Activated T-helper 1 cell treated with anti-CD3 and anti-CD28 coated beads, Interleukin-12 subunit alpha, Interleukin-12 subunit beta, Interleukin-2, Interleukin-4 antibody, amounts not matched to agents 30 ng/mL and 10 ng/mL and 1 ng/mL, durations not matched to agents 14 hours and 24 hours and 36 hours (primary cell): ENCODE measurements at regions not wholly inside any gene's neighbourhood (a gene's known extent, or its start where the extent isn't known, plus 50 kb on each side); places are given as distances from the start of the nearest gene placed in this dataset.
"Not testable (repeated sequence)": the region's sequence is repeated elsewhere in the genome, so short reads cannot be mapped to it uniquely, and the experiment has no call there.

Experiments
- DNase-seq: peaks from one replicate; pipeline ENCODE4 v3.0.0; 2021; ENCODE audit warnings: low spot score
- H3K27ac Mint-ChIP-seq: one replicate; pipeline ENCODE4 v1.8.0; 2021; ENCODE audit warnings: mild to moderate bottlenecking, mixed read lengths
- H3K27me3 Mint-ChIP-seq: one replicate; pipeline ENCODE4 v1.8.0; 2022; ENCODE audit warnings: mild to moderate bottlenecking, moderate library complexity, mixed read lengths; ENCODE audit not compliant: insufficient read depth
- H3K36me3 Mint-ChIP-seq: one replicate; pipeline ENCODE4 v1.8.0; 2021; ENCODE audit warnings: low read depth, mixed read lengths
- H3K4me1 Mint-ChIP-seq: one replicate; pipeline ENCODE4 v1.8.0; 2021; ENCODE audit warnings: low read depth, mixed read lengths
- H3K4me3 Mint-ChIP-seq: one replicate; pipeline ENCODE4 v1.8.0; 2021; ENCODE audit warnings: mild to moderate bottlenecking, moderate library complexity, mixed read lengths
- H3K9me3 Mint-ChIP-seq: one replicate; pipeline ENCODE4 v1.8.0; 2021; ENCODE audit warnings: mixed read lengths
- intact Hi-C: fragments of 100-400 bp; cut with micrococcal nuclease; formaldehyde crosslinking; loops from one replicate; pipeline ENCODE4 v1.15.1; 2024

DNA sequence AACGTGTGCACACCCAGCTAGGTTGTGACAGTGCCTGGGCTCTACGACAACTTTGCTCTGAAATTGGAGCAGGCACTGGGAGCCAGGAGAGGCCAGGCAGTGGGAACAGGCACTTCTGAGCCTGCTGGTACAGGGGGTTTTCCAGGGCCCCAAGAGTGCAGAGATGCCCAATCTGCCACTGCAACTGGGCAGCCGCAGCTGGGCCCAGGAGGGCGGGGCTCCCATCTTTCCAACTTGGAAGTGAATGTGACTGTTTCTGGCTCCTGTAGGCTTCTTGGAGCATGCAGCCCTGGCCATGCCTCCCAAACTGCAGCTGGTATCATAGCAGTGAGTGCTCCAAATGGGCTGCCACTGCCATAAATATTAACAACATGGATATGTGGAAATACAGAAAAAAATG is 465.1 kb upstream of the PABPC4L start:
- intact Hi-C loops, result no loop called here
- Mint-ChIP-seq H3K36me3 (no peaks in the 10 kb centered on the region), H3K9me3 (no peaks in the 10 kb centered on the region), H3K4me3 (no peak overlapping the region), H3K27me3 (no peaks in the 10 kb centered on the region), H3K4me1 (no peaks in the 10 kb centered on the region), H3K27ac (no peak overlapping the region)
- no peak for DNase-seq

DNA sequence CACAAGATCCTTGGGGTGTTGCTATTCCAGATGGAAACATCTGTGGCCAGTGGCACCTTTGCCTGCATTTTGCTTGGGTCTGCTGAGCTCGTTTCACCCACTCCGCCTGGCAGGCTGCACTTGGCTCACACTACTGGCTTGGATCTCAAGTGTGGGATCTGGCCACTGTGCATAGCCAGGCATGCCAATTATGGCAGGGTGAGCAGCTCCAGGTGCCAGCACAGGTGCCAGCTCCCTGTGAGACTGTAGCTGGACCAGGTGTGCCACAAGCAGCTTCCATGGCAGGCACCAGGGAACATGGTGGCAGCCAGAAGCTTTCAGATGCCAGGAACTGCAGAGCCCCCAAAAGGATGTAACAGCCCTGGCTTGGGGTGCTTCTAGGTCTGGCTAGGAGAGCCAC is 463.8 kb upstream of the PABPC4L start:
- Mint-ChIP-seq H3K9me3 (no peaks in the 10 kb centered on the region), H3K4me3 (no peak overlapping the region), H3K27ac (no peak overlapping the region), H3K4me1 (no peaks in the 10 kb centered on the region), H3K27me3 (no peaks in the 10 kb centered on the region), H3K36me3 (no peaks in the 10 kb centered on the region)
- intact Hi-C loops, result no loop called here
- no peak for DNase-seq

DNA sequence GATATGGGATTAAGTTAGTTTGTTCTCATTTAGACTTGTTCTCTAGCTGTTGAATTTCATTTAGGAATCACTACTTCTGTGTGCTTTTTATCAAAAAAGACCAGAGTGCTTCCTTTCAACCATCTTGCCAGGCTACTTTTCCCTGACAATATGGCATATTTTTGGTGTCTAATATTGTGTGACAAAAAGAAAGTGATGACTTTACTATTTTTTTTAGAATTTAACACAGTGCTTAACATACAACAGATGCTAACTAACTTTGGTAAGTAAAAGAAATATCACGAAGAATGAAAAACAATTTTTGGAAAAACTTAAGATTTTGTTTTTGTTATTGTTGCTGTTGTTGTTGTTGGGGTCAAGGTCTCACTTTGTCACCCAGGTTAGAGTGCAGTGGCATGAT is 462.2 kb upstream of the PABPC4L start:
- H3K4me3 Mint-ChIP-seq, result no peak overlapping the region

DNA sequence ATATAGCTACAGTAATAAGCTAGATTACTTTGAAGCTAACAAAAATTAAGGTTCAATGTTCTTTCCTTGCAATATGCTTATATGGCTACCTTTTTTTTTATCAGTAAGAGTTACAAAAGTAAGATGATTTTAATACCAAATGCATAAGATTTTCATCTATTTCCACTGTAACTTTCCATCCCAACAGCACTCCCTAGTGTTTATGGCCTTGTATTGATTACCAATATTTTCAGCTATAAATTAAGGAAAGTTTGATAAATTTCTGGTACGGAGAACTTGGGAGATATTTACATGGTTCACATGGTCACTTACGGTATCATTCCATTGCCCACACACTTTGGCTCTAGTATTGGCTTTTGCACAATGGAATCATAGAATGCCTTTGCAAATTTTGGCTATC is 448.9 kb upstream of the PABPC4L start:
- DNase-seq, result no peak
- Mint-ChIP-seq H3K4me3 (no peak overlapping the region), H3K4me1 (no peaks in the 10 kb centered on the region), H3K27me3 (no peaks in the 10 kb centered on the region), H3K27ac (no peak overlapping the region), H3K9me3 (peaks cover 2% of the 10 kb centered on the region), H3K36me3 (no peaks in the 10 kb centered on the region)
- intact Hi-C loops, result no loop called here

More for the DNA sequence above, 462.2 kb upstream of the PABPC4L start:
- DNase-seq, result no peak
- Mint-ChIP-seq H3K27ac (no peak overlapping the region), H3K4me1 (no peaks in the 10 kb centered on the region), H3K27me3 (no peaks in the 10 kb centered on the region), H3K9me3 (no peaks in the 10 kb centered on the region), H3K36me3 (no peaks in the 10 kb centered on the region)
- intact Hi-C loops, result no loop called here

DNA sequence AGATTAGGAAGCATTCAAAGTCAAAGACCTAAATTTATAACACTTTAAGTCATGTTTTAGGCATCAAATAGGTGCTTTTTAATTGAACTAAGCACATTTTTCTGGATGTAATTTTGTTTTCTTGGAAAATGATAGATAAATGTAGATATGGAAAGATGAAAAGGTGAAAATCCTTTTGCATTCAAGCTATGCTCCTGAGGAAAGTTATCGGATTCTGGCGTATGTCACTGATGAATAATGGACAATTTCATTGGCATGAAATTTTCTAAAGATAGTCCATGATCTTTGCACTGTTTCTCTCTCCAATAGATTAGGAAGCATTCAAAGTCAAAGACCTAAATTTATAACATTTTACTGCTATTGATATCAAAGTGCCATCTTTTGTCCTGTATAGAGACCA is 444.2 kb upstream of the PABPC4L start:
- H3K4me3 Mint-ChIP-seq, result no peak overlapping the region
- H3K27ac Mint-ChIP-seq, result no peak overlapping the region
- no peaks in the 10 kb centered on the region for H3K36me3 Mint-ChIP-seq
- no peak for DNase-seq
- H3K4me1 Mint-ChIP-seq, result no peaks in the 10 kb centered on the region
- intact Hi-C loops, result no loop called here
- peaks cover 3% of the 10 kb centered on the region for H3K9me3 Mint-ChIP-seq
- no peaks in the 10 kb centered on the region for H3K27me3 Mint-ChIP-seq

DNA sequence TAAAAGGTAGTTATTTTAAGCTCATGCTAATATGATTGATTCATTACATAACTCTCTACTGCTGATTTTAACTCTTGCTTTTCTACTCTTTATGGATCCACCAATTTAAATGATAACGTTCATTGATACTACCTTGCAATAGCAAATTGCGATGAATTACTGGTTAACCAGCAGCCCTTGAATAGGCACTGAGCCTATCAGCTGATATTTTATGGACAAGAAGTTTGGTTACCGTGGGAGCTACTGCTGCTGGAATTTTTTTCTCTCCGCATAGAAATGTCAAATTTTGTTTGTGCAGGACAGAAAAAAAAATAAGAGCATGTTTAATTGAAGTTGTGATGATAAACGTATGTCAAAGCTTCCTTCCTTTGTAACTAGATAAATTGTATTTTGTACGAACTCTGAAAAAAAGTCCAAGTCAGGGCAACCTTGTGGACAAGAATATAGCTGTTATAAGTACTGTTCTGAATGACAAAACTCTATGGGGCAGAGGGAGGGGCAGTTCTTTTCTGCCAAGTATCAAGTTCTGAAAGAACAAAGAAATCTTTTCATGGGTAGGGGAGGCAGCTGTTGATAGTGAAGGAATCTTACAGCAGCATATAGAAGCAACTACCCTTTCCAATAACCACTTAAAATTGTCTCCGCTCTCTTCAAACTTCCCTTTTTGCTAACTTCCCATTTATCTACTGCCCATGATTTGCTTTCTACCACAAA is 434.9 kb upstream of the PABPC4L start:
- Mint-ChIP-seq H3K9me3 (no peaks in the 10 kb centered on the region), H3K36me3 (no peaks in the 10 kb centered on the region), H3K4me3 (no peak overlapping the region), H3K27ac (no peak overlapping the region), H3K4me1 (no peaks in the 10 kb centered on the region), H3K27me3 (peaks cover 3% of the 10 kb centered on the region)
- intact Hi-C loops, result no loop called here
- no peak for DNase-seq

DNA sequence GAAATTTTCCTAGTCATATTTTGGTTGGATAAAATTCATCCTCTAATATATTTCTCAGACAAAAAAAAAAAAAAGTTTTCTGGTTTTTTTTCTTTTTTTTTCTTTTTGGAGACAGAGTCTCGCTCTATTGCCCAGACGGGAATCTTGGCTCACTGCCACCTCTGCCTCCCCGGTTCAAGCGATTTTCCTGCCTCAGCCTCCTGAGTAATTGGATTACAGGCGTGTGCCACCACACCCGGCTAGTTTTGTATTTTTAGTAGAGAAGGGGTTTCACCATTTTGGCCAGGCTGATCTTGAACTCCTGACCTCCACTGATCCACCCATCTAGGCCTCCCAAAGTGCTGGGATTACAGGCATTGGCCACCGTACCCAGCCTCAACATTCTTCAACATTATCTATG is 432.7 kb upstream of the PABPC4L start:
- no peaks in the 10 kb centered on the region for H3K9me3 Mint-ChIP-seq
- peaks cover 2% of the 10 kb centered on the region for H3K27me3 Mint-ChIP-seq
- H3K4me1 Mint-ChIP-seq, result no peaks in the 10 kb centered on the region
- no peak overlapping the region for H3K4me3 Mint-ChIP-seq
- intact Hi-C loops, result no loop called here
- no peak for DNase-seq
- H3K27ac Mint-ChIP-seq, result no peak overlapping the region
- H3K36me3 Mint-ChIP-seq, result no peaks in the 10 kb centered on the region

DNA sequence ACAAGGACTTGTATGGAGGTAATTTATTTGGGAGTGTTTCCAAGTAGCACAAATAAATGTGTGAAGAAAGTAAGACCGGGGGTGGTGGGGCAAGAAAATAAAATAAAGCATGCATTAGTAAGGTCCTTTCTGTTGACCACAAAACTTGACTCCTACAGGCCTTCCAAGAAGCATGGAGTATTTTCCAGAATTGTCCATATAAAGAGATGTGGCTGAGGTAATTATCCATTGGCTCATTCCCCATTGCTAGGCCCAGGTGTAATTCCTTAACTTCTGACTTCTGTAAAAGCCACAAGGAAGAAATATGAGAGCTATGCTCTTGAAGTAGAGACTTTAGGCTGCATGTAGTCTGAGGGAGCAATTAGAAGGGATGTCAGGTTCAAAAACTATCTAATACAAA is 430.5 kb upstream of the PABPC4L start:
- intact Hi-C loops, result no loop called here
- H3K4me1 Mint-ChIP-seq, result no peaks in the 10 kb centered on the region

DNA sequence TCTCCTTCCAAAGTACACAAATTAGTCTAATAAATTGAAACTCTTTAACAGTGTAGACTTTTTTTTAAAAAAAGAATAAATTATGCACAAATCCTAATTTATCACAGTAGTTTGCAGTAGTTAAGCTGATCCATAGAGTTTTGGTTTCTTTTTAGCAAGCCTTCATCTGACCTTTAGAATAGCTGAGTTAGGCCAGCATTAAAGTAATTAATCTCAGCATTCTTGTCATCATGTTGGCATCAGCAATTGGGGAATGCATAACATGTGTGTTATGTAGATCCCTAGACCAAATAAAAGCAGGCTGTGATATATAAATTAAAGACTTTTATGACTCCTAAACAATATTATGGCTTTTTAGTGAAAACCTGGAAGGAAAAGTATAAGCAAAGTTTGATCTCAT is 426.5 kb upstream of the PABPC4L start:
- H3K27me3 Mint-ChIP-seq, result no peaks in the 10 kb centered on the region
- H3K36me3 Mint-ChIP-seq, result no peaks in the 10 kb centered on the region
- H3K4me1 Mint-ChIP-seq, result no peaks in the 10 kb centered on the region
- intact Hi-C loops, result no loop called here
- H3K4me3 Mint-ChIP-seq, result no peak overlapping the region
- H3K9me3 Mint-ChIP-seq, result no peaks in the 10 kb centered on the region
- H3K27ac Mint-ChIP-seq, result no peak overlapping the region
- DNase-seq, result no peak

More for the DNA sequence above, 430.5 kb upstream of the PABPC4L start:
- H3K27ac Mint-ChIP-seq, result no peak overlapping the region
- no peak for DNase-seq
- H3K9me3 Mint-ChIP-seq, result no peaks in the 10 kb centered on the region
- no peaks in the 10 kb centered on the region for H3K36me3 Mint-ChIP-seq
- no peak overlapping the region for H3K4me3 Mint-ChIP-seq
- H3K27me3 Mint-ChIP-seq, result no peaks in the 10 kb centered on the region

DNA sequence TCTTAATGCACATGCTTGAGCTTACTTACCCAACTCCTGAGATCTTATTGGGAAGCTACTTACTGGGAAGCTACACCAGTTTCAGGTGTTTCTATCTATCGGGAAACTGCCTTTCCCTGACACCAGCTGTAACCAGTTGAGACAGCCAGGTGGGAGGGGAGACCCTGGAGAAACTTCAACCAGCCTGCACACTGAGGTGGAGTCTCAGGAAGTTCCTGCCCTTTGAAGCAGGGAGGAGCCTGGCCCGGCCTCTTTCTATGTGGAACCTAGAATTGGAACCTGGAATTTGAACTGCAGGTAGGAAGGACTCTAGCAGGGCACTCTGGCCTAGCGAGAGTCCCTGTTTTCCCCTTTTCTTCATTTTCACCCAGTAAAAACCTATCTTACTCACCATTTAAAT is 425.8 kb upstream of the PABPC4L start:
- H3K36me3 Mint-ChIP-seq, result no peaks in the 10 kb centered on the region
- no peak overlapping the region for H3K4me3 Mint-ChIP-seq
- no peak for DNase-seq
- intact Hi-C loops, result no loop called here
- H3K4me1 Mint-ChIP-seq, result no peaks in the 10 kb centered on the region
- no peaks in the 10 kb centered on the region for H3K9me3 Mint-ChIP-seq
- H3K27me3 Mint-ChIP-seq, result no peaks in the 10 kb centered on the region
- no peak overlapping the region for H3K27ac Mint-ChIP-seq

DNA sequence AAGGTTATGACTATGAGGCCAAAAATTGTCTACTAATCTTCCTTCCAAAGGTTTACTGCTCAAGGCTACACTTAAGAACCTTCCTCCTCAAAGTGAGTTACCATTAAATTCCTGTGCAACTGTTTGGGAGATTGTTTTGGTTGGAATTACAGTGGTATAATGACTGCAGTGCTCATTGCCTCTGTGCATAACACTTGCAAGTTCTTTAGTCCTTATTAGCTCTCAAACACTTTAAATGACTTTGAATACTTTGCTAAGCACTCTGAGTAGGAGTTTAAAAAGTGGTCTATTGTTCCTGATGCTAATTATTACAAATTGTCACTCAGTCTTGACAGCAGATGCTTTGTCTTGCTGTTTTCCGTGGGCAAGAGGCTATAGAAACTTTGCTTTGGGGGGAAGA is 422.8 kb upstream of the PABPC4L start:
- no peak overlapping the region for H3K27ac Mint-ChIP-seq
- no peak overlapping the region for H3K4me3 Mint-ChIP-seq
- intact Hi-C loops, result no loop called here

DNA sequence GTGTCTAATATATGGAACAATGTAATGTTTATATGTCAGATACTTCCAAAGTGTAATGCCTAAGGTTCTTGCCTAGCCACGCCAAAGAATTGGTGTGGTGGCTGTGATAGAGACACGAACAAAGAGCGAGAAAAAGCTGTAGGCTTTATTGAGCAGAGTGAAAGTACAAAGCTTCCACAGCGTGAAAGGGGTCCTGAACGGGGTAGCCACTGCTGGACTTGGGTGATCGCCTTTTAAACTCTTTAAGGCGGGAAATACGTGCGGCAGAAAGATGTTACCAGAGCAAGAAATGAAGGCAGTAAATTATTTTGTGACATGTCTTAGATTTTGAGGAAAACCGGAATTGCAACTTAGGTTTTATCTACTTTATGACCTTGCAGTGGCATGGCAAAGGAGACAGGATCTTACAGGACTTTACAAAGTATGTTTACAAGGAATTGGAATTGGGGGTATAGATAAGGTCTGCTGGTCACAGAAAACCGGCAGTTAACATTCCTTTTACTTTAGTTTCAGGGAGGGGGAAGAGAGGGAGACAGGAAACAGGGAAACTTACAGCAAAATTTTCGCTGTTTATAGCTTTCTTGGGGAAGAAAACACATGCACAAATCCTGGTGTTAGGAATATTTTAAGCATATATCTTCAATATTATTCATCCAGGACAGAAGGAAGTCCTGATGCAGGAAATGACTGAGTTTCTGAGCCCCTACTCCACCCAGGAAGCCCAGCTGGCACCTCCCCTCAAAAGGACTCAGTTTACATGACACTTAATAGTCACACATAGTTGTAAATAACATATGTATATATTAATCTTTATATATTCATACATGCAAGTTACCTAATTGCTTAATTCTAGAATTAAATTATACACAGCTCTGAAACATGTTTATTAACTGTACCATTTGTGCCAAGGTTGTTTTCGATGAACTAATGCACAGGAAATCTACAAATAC is 421.3 kb upstream of the PABPC4L start:
- H3K27me3 Mint-ChIP-seq, H3K36me3 Mint-ChIP-seq, H3K27ac Mint-ChIP-seq, H3K4me3 Mint-ChIP-seq, H3K9me3 Mint-ChIP-seq, H3K4me1 Mint-ChIP-seq, DNase-seq, intact Hi-C loops: not testable (repeated sequence)

More for the DNA sequence above, 422.8 kb upstream of the PABPC4L start:
- H3K4me1 Mint-ChIP-seq, result no peaks in the 10 kb centered on the region
- no peaks in the 10 kb centered on the region for H3K36me3 Mint-ChIP-seq
- H3K27me3 Mint-ChIP-seq, result no peaks in the 10 kb centered on the region
- DNase-seq, result no peak
- no peaks in the 10 kb centered on the region for H3K9me3 Mint-ChIP-seq

DNA sequence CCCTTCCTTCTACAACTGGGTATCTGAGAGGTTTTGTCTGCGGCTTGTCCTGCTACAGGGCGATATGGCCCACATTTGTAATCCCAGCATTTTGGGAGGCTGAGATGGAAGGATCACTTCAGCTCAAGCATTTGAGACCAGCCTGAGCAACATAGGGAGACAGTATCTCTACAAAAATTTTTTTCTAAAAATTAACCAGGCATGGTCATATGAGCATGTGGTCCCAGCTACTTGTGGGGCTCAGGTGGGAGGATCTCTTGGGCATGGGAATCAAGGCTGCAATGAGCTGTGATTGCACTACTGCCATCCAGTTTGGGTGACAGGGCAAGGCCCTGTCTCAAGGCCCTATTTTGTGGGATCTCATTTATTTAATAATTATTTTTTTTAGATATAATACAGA is 420.6 kb upstream of the PABPC4L start:
- no peak for DNase-seq
- no peak overlapping the region for H3K27ac Mint-ChIP-seq
- no peaks in the 10 kb centered on the region for H3K27me3 Mint-ChIP-seq
- no peaks in the 10 kb centered on the region for H3K36me3 Mint-ChIP-seq
- intact Hi-C loops, result no loop called here
- H3K4me3 Mint-ChIP-seq, result no peak overlapping the region
- H3K4me1 Mint-ChIP-seq, result no peaks in the 10 kb centered on the region
- no peaks in the 10 kb centered on the region for H3K9me3 Mint-ChIP-seq
